Heart left ventricle (tissue), 16 donors: ENCODE measurements at regions not wholly inside any gene's neighbourhood (a gene's known extent, or its start where the extent isn't known, plus 50 kb on each side); places are given as distances from the start of the nearest gene placed in this dataset.

Experiments used
- ATAC-seq, 4 donors: fragments of 200-7000 bp; cut with Tn5 transposase; one replicate each; pipeline ENCODE4 v1.9.1; 2020 to 2022; ENCODE audit warnings: moderate library complexity in 4 of 4, mild to moderate bottlenecking in 3 of 4, moderate number of reproducible peaks in 1 of 4
- DNase-seq, 5 donors: peaks; one replicate each; pipeline ENCODE4 v3.0.0-alpha.2; 2020
- H3K27ac ChIP-seq, 12 donors: fragments of 200-600 bp; sonication (generic) in 4 of 12; one replicate each; pipeline versions ENCODE4 v1.5.0 to v1.8.0; 2016 to 2022; ENCODE audit warnings: mild to moderate bottlenecking in 2 of 12
- H3K27me3 ChIP-seq, 9 donors: fragments of 200-600 bp; sonication (generic) in 2 of 9; one replicate each; pipeline versions ENCODE4 v1.5.1 to v1.8.0; 2016 to 2022; ENCODE audit warnings: mild to moderate bottlenecking in 3 of 9
- H3K36me3 ChIP-seq, 9 donors: fragments of 200-600 bp; sonication (generic) in 2 of 9; one replicate each; pipeline versions ENCODE4 v1.5.0 to v1.8.0; 2018 to 2022; ENCODE audit warnings: mild to moderate bottlenecking in 2 of 9
- H3K4me1 ChIP-seq, 12 donors: fragments of 200-600 bp; sonication (generic) in 4 of 12; one replicate each; pipeline versions ENCODE4 v1.5.0 to v1.8.0; 2016 to 2022; ENCODE audit warnings: mild to moderate bottlenecking in 3 of 12
- H3K4me3 ChIP-seq, 12 donors: fragments of 200-600 bp; sonication (generic) in 4 of 12; one replicate each; pipeline versions ENCODE4 v1.5.0 to v1.8.0; 2017 to 2022; ENCODE audit warnings: mild to moderate bottlenecking in 9 of 12, moderate library complexity in 4 of 12
- H3K9me3 ChIP-seq, 12 donors: fragments of 200-600 bp; sonication (generic) in 4 of 12; one replicate each; pipeline versions ENCODE4 v1.5.0 to v1.8.0; 2016 to 2022; ENCODE audit warnings: mild to moderate bottlenecking in 1 of 12
- POLR2A ChIP-seq, 2 donors: fragments of 450-650 bp; IDR thresholded peaks; one replicate each; pipeline ENCODE4 v1.6.1; 2017; ENCODE audit warnings: antibody characterized with exemption in 2 of 2, mild to moderate bottlenecking in 2 of 2, moderate library complexity in 2 of 2
- WGBS, 4 donors: extraction: QIAGEN DNeasy Blood & Tissue Kit in 2 of 4; methylation state at CpG; one replicate each; pipeline versions ENCODE4 v1.1.5 to v1.1.7; 2013 to 2018; 5-methylcytosine and 5-hydroxymethylcytosine counted together
- intact Hi-C, 10 donors: fragments of 100-400 bp; cut with DNase I; formaldehyde crosslinking; loops; one replicate each; pipeline versions ENCODE4 v1.11.1 to v1.14.2; 2022
- TF ChIP-seq, protein P1 (sequence below), 12 donors: fragments of 200-600 bp; sonication (generic) in 4 of 12; IDR thresholded peaks; one replicate each; pipeline versions ENCODE4 v1.5.0 to v1.8.0; 2018 to 2022; ENCODE audit warnings: antibody characterized with exemption in 12 of 12, mild to moderate bottlenecking in 5 of 12
- donor health status: ischemic (EF 13 %, LVEDD 7.1; RV severe dilation, severe dysfunction).
- donor health status: healthy with polysubstance abuse.
- donor health status: DM: no; HTN: yes; CAD: no.
- donor health status: DM: no; HTN: no; CAD: no.
- donor health status: ischemic (EF 25% LVEDD 6.9; RV normal size, moderate dysfunction).
- donor health status: ischemic (EF 25% LVEDD 5.7; RV mildly dilated, moderate dysfunction).
- donor health status: healthy.
- donor health status: DM: yes; HTN: yes; CAD: no.
- donor health status: ischemic (EF 35%, LVEDD 5.7; RV mildly dilated, moderate dysfunction).
- donor health status: nonischemic (EF 11% LVEDD 7.7; RV severe dilation, severe dysfunction).
- donor health status: DM: yes; HTN: yes; CAD: no.
- donor health status: PGD.
- donor health status: ischemic (EF 29% LVEDD 5.4; RV normal size, mild dysfunction).
- donor health status: nonischemic (EF 23%, LVEDD 6.1; RV moderate dilation, normal function).

GRCh38 chr2:117714745-117715417 is 99.6 kb upstream of the DDX18 start:
- Histone ChIP-seq H3K27me3 (no peaks in the 10 kb centered on the region), H3K4me3 (no peak overlapping the region), H3K9me3 (no peaks in the 10 kb centered on the region), H3K36me3 (no peaks in the 10 kb centered on the region), H3K4me1 (no peaks in the 10 kb centered on the region), H3K27ac (no peak overlapping the region)
- ATAC-seq (no peak), DNase-seq (no peak)
- 63 to 78% (median 73%) methylated on average over 7 of the region's 7 CpGs for WGBS, 4 donors
- no peak for TF ChIP-seq POLR2A (IDR thresholded peaks at IDR 0.05)
- TF ChIP-seq, protein P1, sequence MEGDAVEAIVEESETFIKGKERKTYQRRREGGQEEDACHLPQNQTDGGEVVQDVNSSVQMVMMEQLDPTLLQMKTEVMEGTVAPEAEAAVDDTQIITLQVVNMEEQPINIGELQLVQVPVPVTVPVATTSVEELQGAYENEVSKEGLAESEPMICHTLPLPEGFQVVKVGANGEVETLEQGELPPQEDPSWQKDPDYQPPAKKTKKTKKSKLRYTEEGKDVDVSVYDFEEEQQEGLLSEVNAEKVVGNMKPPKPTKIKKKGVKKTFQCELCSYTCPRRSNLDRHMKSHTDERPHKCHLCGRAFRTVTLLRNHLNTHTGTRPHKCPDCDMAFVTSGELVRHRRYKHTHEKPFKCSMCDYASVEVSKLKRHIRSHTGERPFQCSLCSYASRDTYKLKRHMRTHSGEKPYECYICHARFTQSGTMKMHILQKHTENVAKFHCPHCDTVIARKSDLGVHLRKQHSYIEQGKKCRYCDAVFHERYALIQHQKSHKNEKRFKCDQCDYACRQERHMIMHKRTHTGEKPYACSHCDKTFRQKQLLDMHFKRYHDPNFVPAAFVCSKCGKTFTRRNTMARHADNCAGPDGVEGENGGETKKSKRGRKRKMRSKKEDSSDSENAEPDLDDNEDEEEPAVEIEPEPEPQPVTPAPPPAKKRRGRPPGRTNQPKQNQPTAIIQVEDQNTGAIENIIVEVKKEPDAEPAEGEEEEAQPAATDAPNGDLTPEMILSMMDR (IDR thresholded peaks at IDR 0.05): no peak
- intact Hi-C loops: no loop called here

GRCh38 chr2:117716505-117716904 is 98.0 kb upstream of the DDX18 start:
- ATAC-seq: no peak
- DNase-seq: no peak
- intact Hi-C loops: no loop called here
- no peaks in the 10 kb centered on the region for H3K4me1 ChIP-seq
- no peak overlapping the region for H3K27ac ChIP-seq
- no peak for TF ChIP-seq POLR2A (IDR thresholded peaks at IDR 0.05)
- TF ChIP-seq, protein P1 (IDR thresholded peaks at IDR 0.05): no peak
- no peak overlapping the region for H3K4me3 ChIP-seq
- no peaks in the 10 kb centered on the region for H3K9me3 ChIP-seq
- H3K27me3 ChIP-seq: no peaks in the 10 kb centered on the region
- no peaks in the 10 kb centered on the region for H3K36me3 ChIP-seq
- WGBS, 4 donors: 73 to 78% (median 74%) methylated on average over 3 of the region's 3 CpGs

DNA sequence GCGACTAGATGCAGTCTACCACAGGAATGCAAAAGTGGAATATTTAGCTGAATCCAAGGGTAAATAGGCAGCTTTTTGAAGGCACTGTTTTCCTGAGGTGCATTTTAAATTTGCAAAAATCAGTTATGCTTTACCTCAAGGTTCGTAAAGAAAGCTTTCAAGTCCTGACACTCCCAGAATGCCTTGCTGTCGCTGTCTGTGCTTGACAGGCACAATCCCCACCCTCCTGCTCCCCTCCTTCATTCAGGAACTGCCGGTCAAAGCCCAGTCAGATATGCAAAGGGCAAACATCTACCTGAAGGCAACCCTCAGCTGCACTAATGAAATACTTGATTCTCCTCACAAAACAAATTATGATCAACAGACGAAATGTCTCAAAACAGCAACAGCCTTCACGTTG is 97.4 kb upstream of the DDX18 start:
- TF ChIP-seq, protein P1 (IDR thresholded peaks at IDR 0.05): no peak
- no peak for TF ChIP-seq POLR2A (IDR thresholded peaks at IDR 0.05)
- intact Hi-C loops: no loop called here
- Histone ChIP-seq H3K36me3 (no peaks in the 10 kb centered on the region), H3K4me3 (no peak overlapping the region), H3K4me1 (no peaks in the 10 kb centered on the region), H3K27me3 (no peaks in the 10 kb centered on the region), H3K27ac (no peak overlapping the region), H3K9me3 (no peaks in the 10 kb centered on the region)
- no peak for DNase-seq
- 50 to 61% (median 56%) methylated on average over 6 of the region's 6 CpGs for WGBS, 4 donors
- ATAC-seq: no peak

DNA sequence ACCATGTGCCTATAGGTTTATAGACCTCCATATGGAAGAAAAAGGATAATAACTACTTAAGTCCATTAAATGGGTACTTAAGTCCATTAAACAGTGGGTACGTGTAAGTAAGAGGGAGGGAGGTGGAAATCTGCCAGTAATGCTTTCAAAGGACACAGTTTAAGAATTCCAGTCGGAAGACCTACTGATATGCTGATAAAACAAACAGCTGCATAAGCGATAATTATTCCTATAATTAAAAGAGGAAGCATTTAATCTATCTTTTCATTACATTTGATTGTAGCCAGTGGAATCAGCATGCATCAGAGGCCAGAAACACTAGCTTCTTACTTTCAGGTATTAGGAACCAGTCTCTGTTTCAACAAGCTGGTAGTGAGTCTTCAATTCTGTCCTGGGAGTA is 96.4 kb upstream of the DDX18 start:
- DNase-seq: no peak
- Histone ChIP-seq H3K4me3 (no peak overlapping the region), H3K9me3 (no peaks in the 10 kb centered on the region), H3K27me3 (no peaks in the 10 kb centered on the region), H3K36me3 (no peaks in the 10 kb centered on the region), H3K27ac (no peak overlapping the region), H3K4me1 (no peaks in the 10 kb centered on the region)
- TF ChIP-seq, protein P1 (IDR thresholded peaks at IDR 0.05): no peak
- TF ChIP-seq POLR2A (IDR thresholded peaks at IDR 0.05): no peak
- 25 to 35% (median 30%) methylated on average over 3 of the region's 3 CpGs for WGBS, 4 donors
- no peak for ATAC-seq
- intact Hi-C loops: no loop called here
